GM10248 (cell line): ENCODE measurements at regions not wholly inside any gene's neighbourhood (a gene's known extent, or its start where the extent isn't known, plus 50 kb on each side); places are given as distances from the start of the nearest gene placed in this dataset.

Experiments used
- CTCF ChIA-PET: fragments of 300-600 bp; sonication (Branson Sonifier 250); formaldehyde crosslinking; extraction: SDS; loops from one replicate; lab custom pipeline; 2021; ENCODE audit warnings: antibody characterized with exemption; lab: Yijun Ruan, JAX
- POLR2A ChIA-PET: fragments of 350-650 bp; sonication (Branson Sonifier 250); formaldehyde crosslinking; extraction: SDS; loops from one replicate; lab custom pipeline; 2020; ENCODE audit warnings: antibody characterized with exemption; lab: Yijun Ruan, JAX
- DNase-seq: peaks from one replicate; pipeline ENCODE4 v3.0.0; 2012; ENCODE audit errors: extremely low spot score
- TF ChIP-seq, protein P1 (sequence below): IDR thresholded peaks from 2 replicates; pipeline ENCODE4 v1.5.1; 2012; ENCODE audit warnings: mild to moderate bottlenecking, low read depth; ENCODE audit errors: extremely low read depth, missing control alignments, control extremely low read depth

DNA sequence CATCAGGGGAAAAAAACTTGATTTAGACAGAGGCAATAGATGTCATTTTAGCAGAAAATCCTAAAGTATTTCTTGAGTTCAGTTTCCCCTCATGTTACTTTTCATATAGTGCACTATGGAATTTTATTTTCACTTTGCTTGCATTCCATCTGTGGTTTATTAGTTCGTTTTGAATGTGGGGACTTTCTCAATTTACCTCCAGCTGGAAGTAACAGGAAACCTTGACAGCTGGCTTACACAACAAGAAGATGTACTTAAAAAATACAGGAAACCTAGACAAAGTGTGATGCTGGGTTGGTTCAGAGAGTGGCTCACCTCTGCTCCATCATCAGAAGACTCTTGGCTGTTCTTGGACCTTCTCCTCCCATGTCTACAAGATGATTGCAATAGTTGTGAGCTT is 567.0 kb downstream of the CETN3 start:
- ChIA-PET CTCF (no interaction called here), POLR2A (no interaction called here)
- TF ChIP-seq, protein P1, sequence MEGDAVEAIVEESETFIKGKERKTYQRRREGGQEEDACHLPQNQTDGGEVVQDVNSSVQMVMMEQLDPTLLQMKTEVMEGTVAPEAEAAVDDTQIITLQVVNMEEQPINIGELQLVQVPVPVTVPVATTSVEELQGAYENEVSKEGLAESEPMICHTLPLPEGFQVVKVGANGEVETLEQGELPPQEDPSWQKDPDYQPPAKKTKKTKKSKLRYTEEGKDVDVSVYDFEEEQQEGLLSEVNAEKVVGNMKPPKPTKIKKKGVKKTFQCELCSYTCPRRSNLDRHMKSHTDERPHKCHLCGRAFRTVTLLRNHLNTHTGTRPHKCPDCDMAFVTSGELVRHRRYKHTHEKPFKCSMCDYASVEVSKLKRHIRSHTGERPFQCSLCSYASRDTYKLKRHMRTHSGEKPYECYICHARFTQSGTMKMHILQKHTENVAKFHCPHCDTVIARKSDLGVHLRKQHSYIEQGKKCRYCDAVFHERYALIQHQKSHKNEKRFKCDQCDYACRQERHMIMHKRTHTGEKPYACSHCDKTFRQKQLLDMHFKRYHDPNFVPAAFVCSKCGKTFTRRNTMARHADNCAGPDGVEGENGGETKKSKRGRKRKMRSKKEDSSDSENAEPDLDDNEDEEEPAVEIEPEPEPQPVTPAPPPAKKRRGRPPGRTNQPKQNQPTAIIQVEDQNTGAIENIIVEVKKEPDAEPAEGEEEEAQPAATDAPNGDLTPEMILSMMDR = no peak
- no peak for DNase-seq

DNA sequence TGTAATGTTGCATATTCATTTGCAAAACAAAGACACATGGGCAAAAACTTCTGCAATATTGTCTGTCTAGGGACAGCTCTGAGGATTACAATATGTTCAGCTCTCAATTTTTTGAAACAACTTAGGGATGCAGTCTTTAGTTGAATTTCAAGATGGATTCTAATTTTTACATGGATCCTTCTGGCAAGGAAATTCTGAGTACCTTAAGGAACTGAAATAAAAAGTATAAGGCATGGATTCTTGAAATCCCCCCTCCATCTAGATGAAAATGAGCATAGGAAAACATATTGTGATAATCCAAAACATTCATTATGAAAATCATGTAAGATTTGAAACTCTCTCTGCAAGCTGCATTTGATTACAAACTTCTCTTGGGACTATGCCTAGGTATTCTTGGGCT is 568.6 kb downstream of the CETN3 start:
- ChIA-PET CTCF (no interaction called here), POLR2A (no interaction called here)
- no peak for DNase-seq
- TF ChIP-seq, protein P1 = no peak

DNA sequence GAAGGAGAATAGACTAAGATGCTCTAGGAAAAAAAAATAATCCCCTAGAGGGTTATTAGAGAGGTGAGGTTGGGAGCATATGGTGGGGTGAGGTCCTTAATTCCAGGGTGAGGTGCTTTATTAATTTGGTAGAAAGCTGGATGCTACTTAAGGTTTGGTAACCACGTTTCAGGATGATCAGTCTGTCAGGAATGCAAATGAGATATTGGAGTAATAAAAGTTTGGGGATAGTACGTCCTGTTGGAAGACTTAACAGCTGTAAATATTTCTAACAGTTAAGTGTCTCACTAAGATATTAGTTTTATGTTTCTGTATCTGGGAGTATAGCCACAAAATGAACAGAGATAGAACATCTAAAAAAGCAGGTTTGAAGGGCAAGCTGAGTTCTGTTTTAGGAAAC is 578.9 kb downstream of the CETN3 start:
- no peak for DNase-seq
- ChIA-PET CTCF (interaction anchor here (1.1 to 1.5 kb wide), 2 partner anchors 42 to 331 kb away, joined by 4 to 5 read pairs; no protein-coding TSS in a partner anchor), POLR2A (no interaction called here)
- TF ChIP-seq, protein P1 = no peak

DNA sequence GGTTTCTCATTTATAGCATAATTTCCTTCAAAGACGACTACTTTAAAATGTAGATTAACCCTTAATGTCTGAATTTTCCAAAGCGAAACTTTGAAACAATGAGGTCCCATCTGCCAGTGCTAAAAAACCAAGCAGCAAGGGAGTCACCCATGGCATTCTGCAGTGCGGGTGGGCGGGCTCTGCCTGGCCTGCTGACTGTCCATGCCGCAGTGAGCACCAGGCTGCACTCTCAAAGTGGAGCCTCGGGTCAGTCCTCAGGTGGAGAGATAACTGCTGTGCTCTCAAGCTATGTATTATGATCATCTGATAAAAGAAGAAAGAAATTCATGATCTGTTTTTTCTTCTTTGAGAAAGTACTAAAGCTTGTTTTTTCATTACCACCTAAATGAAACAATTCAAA is 581.6 kb downstream of the CETN3 start:
- TF ChIP-seq, protein P1 = no peak
- no peak for DNase-seq
- POLR2A ChIA-PET = no interaction called here
- CTCF ChIA-PET = no interaction called here

DNA sequence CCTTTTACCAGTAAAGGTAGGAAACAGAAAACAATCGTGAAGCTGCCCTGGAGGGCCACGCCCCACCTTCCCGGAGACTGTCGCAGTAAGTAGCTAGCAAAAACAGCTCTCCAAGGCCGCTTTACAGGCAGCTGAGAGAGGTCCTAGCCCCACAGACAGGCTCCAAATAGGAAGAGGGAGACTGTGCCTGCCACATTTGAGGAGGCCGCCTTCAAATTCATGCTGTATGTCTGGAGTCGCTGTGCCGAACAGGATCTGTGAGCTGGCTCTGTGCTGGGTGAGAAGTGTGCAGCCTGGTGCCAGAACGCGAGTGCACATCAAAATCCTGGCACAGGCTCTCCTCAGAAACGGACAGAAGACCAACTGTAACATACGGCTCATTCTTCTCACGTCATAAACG is 582.2 kb downstream of the CETN3 start:
- CTCF ChIA-PET = interaction anchor here (1.1 to 1.4 kb wide), 2 partner anchors 11 to 63 kb away, joined by 3 to 6 read pairs; no protein-coding TSS in a partner anchor
- TF ChIP-seq, protein P1 = no peak
- POLR2A ChIA-PET = no interaction called here
- no peak for DNase-seq

DNA sequence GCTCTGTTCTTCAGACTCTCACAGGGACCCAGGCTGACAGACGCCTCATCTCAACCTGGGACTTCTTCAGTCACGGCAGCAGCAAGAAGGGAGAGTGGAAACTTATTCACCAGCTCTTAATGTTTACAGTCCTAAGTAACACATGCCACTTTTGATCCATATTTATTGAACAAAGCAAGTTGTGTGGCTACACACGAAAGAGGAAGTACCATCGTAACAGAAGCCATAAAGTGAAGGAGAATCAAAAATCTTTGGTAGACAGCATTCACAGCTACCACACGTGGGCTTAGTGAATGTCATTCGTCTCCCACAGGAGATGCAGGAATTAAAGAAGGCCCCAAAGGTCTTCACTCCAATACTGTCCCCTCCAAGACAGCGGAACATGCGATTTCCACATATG is 582.6 kb downstream of the CETN3 start:
- no peak for DNase-seq
- CTCF ChIA-PET = interaction anchor here (1.1 to 1.4 kb wide), 2 partner anchors 11 to 63 kb away, joined by 3 to 6 read pairs; no protein-coding TSS in a partner anchor
- POLR2A ChIA-PET = no interaction called here

More for the DNA sequence above, 582.6 kb downstream of the CETN3 start:
- TF ChIP-seq, protein P1 = no peak
